Common myeloid progenitor, CD34-positive (primary cell): ENCODE measurements at regions not wholly inside any gene's neighbourhood (a gene's known extent, or its start where the extent isn't known, plus 50 kb on each side); places are given as distances from the start of the nearest gene placed in this dataset.

ENCODE experiments used
- CTCF ChIA-PET: fragments of 350-600 bp; sonication (Branson Sonifier 250); formaldehyde crosslinking; loops from one replicate; lab custom pipeline; 2021; ENCODE audit warnings: antibody characterized with exemption; lab: Charles Lee
- POLR2A ChIA-PET: fragments of 350-600 bp; sonication (Branson Sonifier 250); formaldehyde crosslinking; loops from one replicate; lab custom pipeline; 2021; ENCODE audit warnings: antibody characterized with exemption; lab: Charles Lee
- DNase-seq, 3 donors: peaks; one replicate each; pipeline versions ENCODE4 v3.0.0 to v3.0.0-alpha.2; 2013
- H3K27ac ChIP-seq, 2 experiments: 1 replicate in 1 of 2; 2 replicates in 1 of 2; pipeline ENCODE4 v1.7.0; 2013; ENCODE audit warnings: inconsistent platforms in 2 of 2, low read length in 2 of 2, mild to moderate bottlenecking in 2 of 2, low read depth in 1 of 2, moderate library complexity in 1 of 2; ENCODE audit not compliant: severe bottlenecking in 2 of 2, insufficient read depth in 1 of 2, poor library complexity in 1 of 2
- H3K27me3 ChIP-seq, 5 experiments: replicated peaks in 2 of 5; 1 replicate in 3 of 5; 2 replicates in 2 of 5; pipeline versions ENCODE4 v1.6.1 to v1.7.0; 2013; ENCODE audit warnings: low read length in 4 of 5, mild to moderate bottlenecking in 2 of 5, moderate library complexity in 2 of 5, inconsistent platforms in 1 of 5; ENCODE audit not compliant: insufficient read depth in 5 of 5, control insufficient read depth in 4 of 5
- H3K36me3 ChIP-seq, 4 experiments: 1 replicate in 2 of 4; 2 replicates in 2 of 4; pipeline versions ENCODE4 v1.6.1 to v1.7.0; 2013; ENCODE audit warnings: low read length in 3 of 4, control low read depth in 1 of 4, mild to moderate bottlenecking in 1 of 4; ENCODE audit not compliant: control insufficient read depth in 4 of 4, insufficient read depth in 4 of 4
- H3K4me1 ChIP-seq, 4 experiments: 1 replicate in 3 of 4; 2 replicates in 1 of 4; pipeline versions ENCODE4 v1.6.1 to v1.7.1; 2013; ENCODE audit warnings: low read length in 3 of 4, mild to moderate bottlenecking in 3 of 4, control low read depth in 1 of 4, inconsistent platforms in 1 of 4, moderate library complexity in 1 of 4; ENCODE audit not compliant: control insufficient read depth in 4 of 4, insufficient read depth in 4 of 4; ENCODE audit errors: control extremely low read depth in 1 of 4
- H3K4me3 ChIP-seq, 7 experiments: 1 replicate in 4 of 7; 2 replicates in 3 of 7; pipeline versions ENCODE4 v1.5.1 to v1.7.0; 2013; ENCODE audit warnings: mild to moderate bottlenecking in 7 of 7, low read length in 6 of 7, moderate library complexity in 6 of 7, inconsistent platforms in 2 of 7, low read depth in 2 of 7, control low read depth in 1 of 7; ENCODE audit not compliant: insufficient read depth in 4 of 7, control insufficient read depth in 1 of 7; ENCODE audit errors: extremely low read depth in 1 of 7
- H3K9me3 ChIP-seq, 5 experiments: 1 replicate in 4 of 5; 2 replicates in 1 of 5; pipeline versions ENCODE4 v1.6.1 to v1.7.1; 2013; ENCODE audit warnings: low read length in 4 of 5, mild to moderate bottlenecking in 2 of 5, inconsistent platforms in 1 of 5, low read depth in 1 of 5, moderate library complexity in 1 of 5; ENCODE audit not compliant: control insufficient read depth in 4 of 5, insufficient read depth in 2 of 5; ENCODE audit errors: control extremely low read depth in 1 of 5
- WGBS: methylation state at CpG from one replicate; pipeline ENCODE4 v1.1.5; 2013; ENCODE audit not compliant: insufficient coverage; 5-methylcytosine and 5-hydroxymethylcytosine counted together

DNA sequence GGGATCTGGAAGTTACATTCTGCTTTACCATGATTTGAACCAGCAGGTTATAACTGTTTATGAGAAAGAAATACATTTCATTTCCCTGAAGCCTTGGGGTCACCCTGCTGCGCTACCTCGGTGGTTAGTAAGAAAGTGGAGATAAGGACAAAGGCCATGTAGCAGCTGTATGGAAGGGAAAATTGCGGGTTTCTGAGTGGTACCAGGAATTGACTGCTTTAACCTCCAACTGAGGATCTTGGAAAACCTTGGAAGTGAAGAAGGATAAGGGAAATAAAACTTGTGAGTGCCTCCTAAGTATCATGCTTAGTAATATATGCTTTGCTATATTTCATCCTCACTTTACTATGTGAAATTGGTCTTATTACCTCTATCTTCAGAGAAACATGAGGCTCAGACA lies 76.1 kb upstream of the GAP43 start:
- H3K27ac ChIP-seq: no peak overlapping the region
- no peaks in the 10 kb centered on the region for H3K9me3 ChIP-seq
- H3K36me3 ChIP-seq: no peaks in the 10 kb centered on the region
- WGBS: 95% methylated on average over 3 of the region's 3 CpGs
- H3K4me1 ChIP-seq: no peaks in the 10 kb centered on the region
- ChIA-PET CTCF (no interaction called here), POLR2A (no interaction called here)
- H3K27me3 ChIP-seq: no peaks in the 10 kb centered on the region
- DNase-seq: no peak
- H3K4me3 ChIP-seq: no peak overlapping the region

DNA sequence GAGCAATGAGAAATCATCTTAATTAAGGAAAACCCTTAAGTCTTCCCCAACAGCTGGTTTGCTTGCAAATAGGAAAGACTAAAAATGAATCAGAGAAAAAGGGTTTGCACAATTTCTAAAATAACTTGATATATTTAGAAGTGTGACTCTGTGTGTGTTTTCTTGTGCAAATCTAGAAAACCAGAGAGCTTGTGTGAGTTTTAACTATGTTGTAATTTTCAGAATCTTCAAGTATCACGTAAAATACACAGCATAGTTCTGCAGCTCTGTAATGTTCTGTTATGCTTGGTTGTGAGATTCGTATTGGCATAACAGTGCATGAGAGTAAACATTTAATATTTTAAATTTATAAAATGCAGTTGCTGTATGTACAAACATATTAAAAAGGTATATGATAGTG lies 74.7 kb upstream of the GAP43 start:
- DNase-seq: no peak
- Histone ChIP-seq H3K4me1 (no peaks in the 10 kb centered on the region), H3K9me3 (no peaks in the 10 kb centered on the region), H3K27me3 (no peaks in the 10 kb centered on the region), H3K27ac (no peak overlapping the region), H3K4me3 (no peak overlapping the region), H3K36me3 (no peaks in the 10 kb centered on the region)
- ChIA-PET POLR2A (no interaction called here), CTCF (no interaction called here)
- no CpG with 5 or more reads among the region's 2 CpGs for WGBS

DNA sequence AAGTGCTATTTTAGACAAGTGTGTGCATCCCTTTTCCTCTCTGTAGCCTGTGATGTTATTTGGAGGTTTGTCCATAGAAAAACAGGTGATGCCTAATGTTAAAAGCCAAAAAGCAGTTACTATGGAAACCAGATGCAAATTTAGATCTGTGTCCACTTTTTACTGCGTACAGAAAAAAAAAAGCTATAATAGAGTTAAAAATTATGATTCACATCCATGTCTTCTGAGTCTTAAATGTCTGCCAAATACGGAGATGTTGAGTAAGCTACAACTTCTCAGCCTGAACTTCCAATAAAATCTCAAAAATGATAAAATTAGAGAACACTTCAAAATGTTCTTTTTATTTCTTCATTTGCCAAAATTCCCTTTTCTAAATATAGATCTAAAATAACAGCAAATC lies 74.2 kb upstream of the GAP43 start:
- DNase-seq: no peak
- WGBS: 100% methylated on average over 1 of the region's 2 CpGs
- POLR2A ChIA-PET: no interaction called here

DNA sequence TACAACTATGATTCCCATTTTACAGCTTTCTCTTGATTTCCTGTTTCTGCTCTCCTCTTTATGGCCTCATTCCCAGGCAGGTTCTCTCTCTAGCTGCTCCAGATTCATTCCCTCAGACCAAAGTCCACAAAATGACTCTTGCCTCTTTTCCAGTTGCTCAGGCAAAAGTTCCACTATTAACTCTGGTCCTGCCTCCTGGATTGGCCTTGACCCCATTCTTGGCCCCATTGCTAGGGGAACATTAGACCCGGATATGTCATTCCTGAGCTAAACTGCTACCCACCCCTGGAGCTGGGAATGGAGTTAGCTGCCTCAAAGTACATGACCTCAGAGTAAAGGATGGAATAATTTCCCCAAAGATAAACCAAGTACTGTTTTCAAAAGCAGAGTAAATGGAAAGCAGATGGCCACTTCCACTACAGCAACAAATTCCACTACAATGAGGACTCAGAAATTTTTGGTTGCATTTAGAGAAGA lies 73.0 kb upstream of the GAP43 start:
- Histone ChIP-seq H3K9me3 (no peaks in the 10 kb centered on the region), H3K4me1 (no peaks in the 10 kb centered on the region), H3K27me3 (no peaks in the 10 kb centered on the region), H3K27ac (no peak overlapping the region), H3K36me3 (no peaks in the 10 kb centered on the region), H3K4me3 (no peak overlapping the region)
- ChIA-PET CTCF (no interaction called here), POLR2A (no interaction called here)
- no peak for DNase-seq
- WGBS: no CpG with 5 or more reads among the region's 1 CpG

More for the DNA sequence above, 74.2 kb upstream of the GAP43 start:
- Histone ChIP-seq H3K4me1 (no peaks in the 10 kb centered on the region), H3K4me3 (no peak overlapping the region), H3K27me3 (no peaks in the 10 kb centered on the region), H3K36me3 (no peaks in the 10 kb centered on the region), H3K9me3 (no peaks in the 10 kb centered on the region), H3K27ac (no peak overlapping the region)
- CTCF ChIA-PET: interaction anchor here (0.6 kb wide), 1 partner anchor 198 kb away, joined by 3 read pairs; no protein-coding TSS in a partner anchor

DNA sequence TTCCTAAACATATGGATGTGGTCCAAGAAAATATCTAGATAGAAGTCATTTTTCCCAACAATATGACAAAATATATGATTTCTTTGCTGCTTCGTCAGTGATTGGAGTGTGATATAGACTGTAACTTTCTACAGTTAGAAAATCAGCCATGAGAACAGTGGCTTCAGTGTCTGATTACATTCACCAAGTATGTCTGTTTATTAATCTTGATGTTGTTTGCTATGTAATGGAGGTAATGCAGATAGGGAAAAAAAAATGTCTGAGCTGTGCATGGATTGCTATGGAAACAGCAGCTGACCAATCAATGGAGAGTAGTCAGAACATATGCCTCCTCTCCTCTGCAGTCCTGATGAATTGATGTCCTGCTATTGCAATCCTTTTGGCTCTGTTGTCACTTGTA lies 72.3 kb upstream of the GAP43 start:
- Histone ChIP-seq H3K27me3 (no peaks in the 10 kb centered on the region), H3K36me3 (no peaks in the 10 kb centered on the region), H3K4me1 (no peaks in the 10 kb centered on the region), H3K4me3 (no peak overlapping the region), H3K27ac (no peak overlapping the region), H3K9me3 (no peaks in the 10 kb centered on the region)
- ChIA-PET POLR2A (no interaction called here), CTCF (no interaction called here)
- 100% methylated on average over 1 of the region's 1 CpG for WGBS
- DNase-seq: no peak

DNA sequence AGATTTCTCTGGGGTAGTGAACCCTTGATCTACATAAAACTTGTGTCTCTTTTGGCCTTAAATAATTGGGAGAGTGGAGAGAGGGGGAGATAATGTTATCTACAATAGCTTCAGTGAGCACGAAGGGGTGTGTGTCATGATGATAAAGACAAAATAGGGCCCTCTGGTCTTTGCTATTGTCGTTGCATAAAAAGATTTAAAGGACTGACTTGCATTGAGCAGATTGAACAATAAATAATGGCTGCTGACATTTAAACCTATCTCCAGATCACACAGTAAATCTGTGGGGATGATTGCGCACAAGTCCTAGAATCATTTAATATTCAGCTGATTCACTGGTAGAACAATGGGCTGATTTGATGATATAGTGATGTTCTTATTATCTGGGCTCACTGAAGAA lies 71.3 kb upstream of the GAP43 start:
- Histone ChIP-seq H3K27me3 (no peaks in the 10 kb centered on the region), H3K4me1 (no peaks in the 10 kb centered on the region), H3K4me3 (no peak overlapping the region), H3K27ac (no peak overlapping the region), H3K36me3 (no peaks in the 10 kb centered on the region), H3K9me3 (no peaks in the 10 kb centered on the region)
- WGBS: 60% methylated on average over 1 of the region's 3 CpGs
- peak in 1 of 3 donors; percentile 5 for DNase-seq
- ChIA-PET CTCF (interaction anchor here (1.0 kb wide), 1 partner anchor 35 kb away, joined by 3 read pairs; no protein-coding TSS in a partner anchor), POLR2A (no interaction called here)

DNA sequence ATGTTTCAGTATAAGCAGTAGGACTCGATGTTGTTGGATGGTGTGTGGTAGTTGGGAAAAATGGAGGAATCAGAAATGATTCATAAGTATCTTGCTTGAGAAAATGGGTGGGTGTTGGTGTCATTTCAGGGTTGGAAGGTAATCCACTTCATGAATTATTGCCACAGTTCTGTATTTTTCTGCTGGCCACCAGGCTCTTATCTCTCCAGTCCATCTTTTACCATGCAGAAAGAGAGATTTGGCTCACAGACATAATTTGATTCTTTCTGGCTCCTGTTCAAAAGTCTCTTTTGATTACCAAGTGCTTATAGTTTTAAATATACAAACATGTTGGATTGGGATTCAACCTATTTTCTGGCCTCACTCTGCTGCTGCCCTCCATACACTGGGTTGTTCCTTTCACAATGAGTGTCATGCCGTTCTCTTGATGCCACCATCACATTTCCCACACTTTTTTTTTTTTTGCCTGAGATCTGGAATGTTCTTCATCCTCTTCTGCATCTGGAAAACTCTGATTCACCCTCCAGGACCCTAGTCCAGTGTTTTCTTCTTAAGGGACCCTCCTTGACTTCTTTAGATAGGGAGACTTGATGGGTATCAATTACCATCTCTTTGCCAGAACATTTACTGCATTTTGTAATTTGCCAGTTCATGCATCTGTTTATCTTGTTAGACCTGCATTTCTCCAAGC lies 69.4 kb upstream of the GAP43 start:
- Histone ChIP-seq H3K4me1 (no peaks in the 10 kb centered on the region), H3K27ac (no peak overlapping the region), H3K9me3 (no peaks in the 10 kb centered on the region), H3K36me3 (no peaks in the 10 kb centered on the region), H3K27me3 (no peaks in the 10 kb centered on the region), H3K4me3 (no peak overlapping the region)
- DNase-seq: no peak
- ChIA-PET CTCF (no interaction called here), POLR2A (no interaction called here)
- 94% methylated on average over 2 of the region's 2 CpGs for WGBS
